ENCODE measurements at regions not wholly inside any gene's neighbourhood (a gene's known extent, or its start where the extent isn't known, plus 50 kb on each side); places are given as distances from the start of the nearest gene placed in this dataset.

DNA sequence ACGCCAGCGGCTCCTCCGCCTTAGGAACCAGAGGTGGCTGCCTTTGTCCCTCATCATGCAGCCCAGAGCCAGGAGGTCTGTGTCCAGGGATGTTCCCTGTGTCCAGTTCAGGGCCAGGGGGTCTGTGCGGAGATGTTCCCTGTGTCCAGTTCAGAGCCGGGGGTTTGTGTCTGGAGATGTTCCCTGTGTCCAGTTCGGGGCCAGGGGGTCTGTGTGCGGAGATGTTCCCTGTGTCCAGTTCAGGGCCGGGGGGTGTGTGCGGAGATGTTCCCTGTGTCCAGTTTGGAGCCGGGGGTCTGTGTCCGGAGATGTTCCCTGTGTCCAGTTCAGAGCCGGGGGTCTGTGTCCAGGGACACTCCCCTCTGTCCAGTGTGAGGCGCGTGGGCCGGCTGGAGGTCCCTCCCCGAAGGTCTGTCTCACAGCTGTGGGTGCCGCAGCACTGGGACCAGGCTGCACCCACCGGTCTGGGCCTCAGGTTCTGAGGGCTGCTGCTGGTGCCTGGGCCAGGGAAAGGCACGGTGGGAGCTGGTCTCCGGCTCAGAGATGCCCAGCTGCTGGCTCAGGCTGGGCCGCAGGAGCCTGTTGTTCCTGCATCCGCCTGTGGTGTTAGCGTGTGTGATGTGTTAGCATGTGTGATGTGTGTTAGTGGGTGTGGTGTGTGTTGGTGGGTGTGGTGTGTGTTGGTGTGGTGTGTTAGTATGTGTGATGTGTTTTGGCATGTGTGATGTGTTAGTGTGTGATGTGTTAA is 67.9 kb upstream of the CFAP46 start:
- DNase-seq = peak in 1 of 3 donors; percentile 62
- Histone ChIP-seq H3K27me3 (no peaks in the 10 kb centered on the region), H3K36me3 (no peaks in the 10 kb centered on the region), H3K27ac (no peak overlapping the region), H3K4me3 (no peak overlapping the region), H3K9me3 (no peaks in the 10 kb centered on the region), H3K4me1 (no peaks in the 10 kb centered on the region)
- TF ChIP-seq, protein P1, sequence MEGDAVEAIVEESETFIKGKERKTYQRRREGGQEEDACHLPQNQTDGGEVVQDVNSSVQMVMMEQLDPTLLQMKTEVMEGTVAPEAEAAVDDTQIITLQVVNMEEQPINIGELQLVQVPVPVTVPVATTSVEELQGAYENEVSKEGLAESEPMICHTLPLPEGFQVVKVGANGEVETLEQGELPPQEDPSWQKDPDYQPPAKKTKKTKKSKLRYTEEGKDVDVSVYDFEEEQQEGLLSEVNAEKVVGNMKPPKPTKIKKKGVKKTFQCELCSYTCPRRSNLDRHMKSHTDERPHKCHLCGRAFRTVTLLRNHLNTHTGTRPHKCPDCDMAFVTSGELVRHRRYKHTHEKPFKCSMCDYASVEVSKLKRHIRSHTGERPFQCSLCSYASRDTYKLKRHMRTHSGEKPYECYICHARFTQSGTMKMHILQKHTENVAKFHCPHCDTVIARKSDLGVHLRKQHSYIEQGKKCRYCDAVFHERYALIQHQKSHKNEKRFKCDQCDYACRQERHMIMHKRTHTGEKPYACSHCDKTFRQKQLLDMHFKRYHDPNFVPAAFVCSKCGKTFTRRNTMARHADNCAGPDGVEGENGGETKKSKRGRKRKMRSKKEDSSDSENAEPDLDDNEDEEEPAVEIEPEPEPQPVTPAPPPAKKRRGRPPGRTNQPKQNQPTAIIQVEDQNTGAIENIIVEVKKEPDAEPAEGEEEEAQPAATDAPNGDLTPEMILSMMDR (IDR thresholded peaks at IDR 0.05) = no peak
- no peak for TF ChIP-seq POLR2A (IDR thresholded peaks at IDR 0.05)

DNA sequence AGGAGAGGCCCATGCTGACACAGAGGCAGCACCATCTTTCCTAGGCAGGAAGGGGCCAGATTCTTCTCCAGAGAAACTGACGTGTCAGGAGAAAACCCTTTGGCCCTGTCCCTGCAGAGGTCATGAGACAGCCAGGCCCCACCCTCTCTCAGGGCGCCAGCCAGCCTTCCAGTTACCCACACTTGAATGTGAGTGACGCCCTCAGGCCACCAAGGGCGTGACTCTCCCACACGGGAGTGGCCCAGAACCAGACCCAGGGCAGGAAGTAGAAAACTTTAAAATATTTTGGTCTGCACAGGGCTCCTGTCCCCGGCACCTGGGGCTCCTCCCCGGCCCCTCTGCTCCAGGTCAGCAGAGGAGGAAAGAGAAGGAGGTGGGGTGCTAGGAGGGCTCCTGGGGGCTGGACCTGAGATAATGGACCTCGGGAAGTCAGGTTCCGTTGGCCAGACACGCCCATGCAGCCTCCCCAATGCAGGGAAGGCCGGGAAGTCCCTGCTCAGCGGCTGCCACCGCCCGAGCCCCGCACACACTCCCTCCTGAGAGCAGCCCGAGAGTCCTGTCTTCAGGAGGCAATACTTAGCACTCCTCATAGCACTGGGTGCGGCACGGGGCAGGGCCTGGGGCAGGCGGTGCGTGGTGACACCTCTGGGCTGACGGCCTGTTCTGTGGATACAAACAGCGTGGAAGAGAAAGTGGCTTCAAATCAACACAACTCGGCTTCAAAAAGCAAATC is 67.0 kb upstream of the CFAP46 start:
- peak overlapping the region in 1 of 4 donors; percentile 35 for H3K27ac ChIP-seq
- no peaks in the 10 kb centered on the region for H3K9me3 ChIP-seq
- TF ChIP-seq, protein P1 (IDR thresholded peaks at IDR 0.05) = no peak
- TF ChIP-seq POLR2A (IDR thresholded peaks at IDR 0.05) = no peak
- no peaks in the 10 kb centered on the region for H3K36me3 ChIP-seq
- no peaks in the 10 kb centered on the region for H3K4me1 ChIP-seq
- no peaks in the 10 kb centered on the region for H3K27me3 ChIP-seq
- peak; percentile 19 to 72 (median 63) for DNase-seq
- peak overlapping the region in 1 of 4 donors; percentile 6 for H3K4me3 ChIP-seq

- Histone ChIP-seq H3K27me3 (no peaks in the 10 kb centered on the region), H3K36me3 (no peaks in the 10 kb centered on the region), H3K4me1 (no peaks in the 10 kb centered on the region), H3K9me3 (no peaks in the 10 kb centered on the region), H3K27ac (no peak overlapping the region), H3K4me3 (no peak overlapping the region)
- no peak for TF ChIP-seq POLR2A (IDR thresholded peaks at IDR 0.05)
- TF ChIP-seq, protein P1 (IDR thresholded peaks at IDR 0.05) = no peak
- DNase-seq = no peak
These were observed 66.4 kb upstream of the CFAP46 start for GRCh38 chr10:133008736-133009135.

DNA sequence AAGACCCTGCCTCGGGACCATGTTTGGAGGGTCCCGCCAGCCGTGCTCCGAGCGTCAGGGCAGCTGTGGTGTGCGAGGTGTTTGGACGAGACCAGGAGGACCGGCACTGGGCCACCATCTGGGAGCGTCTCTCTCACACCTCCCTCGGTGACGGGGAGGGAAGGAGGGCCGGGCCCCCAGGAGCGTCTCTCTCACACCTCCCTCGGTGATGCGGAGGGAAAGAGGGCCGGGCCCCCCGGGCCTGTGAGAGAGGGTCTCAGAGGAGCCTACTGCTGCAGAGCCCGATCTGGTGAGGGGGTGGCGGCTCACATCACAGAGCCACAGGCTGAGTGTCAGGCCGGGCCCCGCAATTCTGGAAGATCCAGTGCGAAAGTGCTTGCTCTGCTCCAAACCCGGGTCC is 65.8 kb upstream of the CFAP46 start:
- DNase-seq = no peak
- H3K9me3 ChIP-seq = no peaks in the 10 kb centered on the region
- H3K4me1 ChIP-seq = no peaks in the 10 kb centered on the region
- H3K27ac ChIP-seq = no peak overlapping the region
- H3K27me3 ChIP-seq = no peaks in the 10 kb centered on the region
- no peaks in the 10 kb centered on the region for H3K36me3 ChIP-seq
- H3K4me3 ChIP-seq = no peak overlapping the region
- TF ChIP-seq, protein P1 (IDR thresholded peaks at IDR 0.05) = no peak
- no peak for TF ChIP-seq POLR2A (IDR thresholded peaks at IDR 0.05)

GRCh38 chr10:133007360-133007858 is 65.0 kb upstream of the CFAP46 start:
- Histone ChIP-seq H3K27me3 (no peaks in the 10 kb centered on the region), H3K36me3 (no peaks in the 10 kb centered on the region), H3K4me3 (no peak overlapping the region), H3K27ac (no peak overlapping the region), H3K4me1 (no peaks in the 10 kb centered on the region), H3K9me3 (no peaks in the 10 kb centered on the region)
- no peak for DNase-seq
- TF ChIP-seq, protein P1 (IDR thresholded peaks at IDR 0.05) = no peak
- no peak for TF ChIP-seq POLR2A (IDR thresholded peaks at IDR 0.05)

Measured in Peyer's patch (tissue), 4 donors.